T47D (cell line): ENCODE measurements at regions not wholly inside any gene's neighbourhood (a gene's known extent, or its start where the extent isn't known, plus 50 kb on each side); places are given as distances from the start of the nearest gene placed in this dataset.

ENCODE experiments used
- DNase-seq, 2 experiments: peaks; one replicate each; pipeline versions ENCODE4 v3.0.0 to v3.0.0-alpha.2; 2011 to 2012; ENCODE audit warnings: low read depth in 1 of 2, low spot score in 1 of 2
- JUND ChIP-seq: IDR thresholded peaks from 2 replicates; pipeline ENCODE4 v1.6.1; 2012; ENCODE audit warnings: low read depth
- in situ Hi-C: cut with HindIII; loops from 2 replicates; pipeline ENCODE4 v1.10.0; 2016; ENCODE audit warnings: low sequenced_read_pairs, low pct_unique_long_range_greater_than_20kb

GRCh38 chr1:201655910-201656309 is 117.0 kb downstream of the NAV1 start:
- no peak for TF ChIP-seq JUND
- in situ Hi-C loops = no loop called here
- no peak for DNase-seq

DNA sequence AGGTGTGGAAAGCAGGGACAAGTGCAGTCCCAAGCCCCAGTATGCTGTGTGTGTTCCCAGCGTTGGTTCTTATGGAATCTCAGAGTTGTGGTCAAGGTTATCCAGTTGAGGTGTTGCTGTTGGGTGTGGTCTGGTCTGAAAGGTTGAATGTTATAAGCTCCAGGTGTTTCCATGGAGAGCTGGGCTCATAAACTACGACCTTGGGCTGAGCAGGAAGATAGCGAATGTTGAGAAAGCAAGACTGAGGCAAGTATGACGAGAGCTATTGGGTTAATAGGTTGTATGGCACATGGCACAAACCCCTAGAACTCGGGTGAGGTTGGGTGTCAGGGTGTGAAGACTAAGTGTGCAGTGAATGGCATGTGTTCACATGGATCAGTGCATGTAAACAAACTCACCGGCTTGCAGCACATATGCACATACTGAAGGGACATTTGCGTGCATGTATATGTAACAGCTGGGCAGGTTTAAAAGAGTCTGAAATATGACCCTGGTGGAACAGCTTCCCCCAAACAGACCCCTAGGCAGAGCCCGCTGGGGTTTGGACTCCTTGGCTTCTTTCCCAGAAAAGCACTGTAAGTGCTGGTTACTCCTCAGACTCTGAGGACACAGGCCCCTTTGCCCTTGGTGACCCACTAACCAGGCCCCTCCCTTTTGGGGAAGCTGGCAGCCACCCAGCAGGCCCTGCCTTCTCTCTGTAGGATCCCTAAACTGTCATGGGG is 117.5 kb downstream of the NAV1 start:
- TF ChIP-seq JUND = no peak
- in situ Hi-C loops = no loop called here
- no peak for DNase-seq

DNA sequence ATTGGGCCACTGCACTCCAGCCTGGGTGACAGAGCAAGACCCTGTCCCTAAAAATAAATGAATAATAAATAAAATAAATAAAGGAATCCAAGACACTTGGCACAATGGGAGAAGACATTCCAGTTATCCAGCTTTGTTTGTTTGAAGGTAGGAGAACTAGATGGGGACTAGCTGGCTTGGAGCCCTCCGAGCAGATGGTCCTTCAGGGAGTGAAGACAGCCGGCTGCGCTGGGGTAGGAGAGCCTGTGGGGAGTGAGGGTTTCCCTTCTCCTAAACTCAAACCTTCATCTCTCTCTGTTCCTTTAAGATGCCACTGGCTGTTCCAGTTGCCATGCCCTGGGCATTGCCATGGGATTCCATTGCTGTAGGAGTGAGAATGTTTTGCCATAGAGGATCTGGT is 120.6 kb downstream of the NAV1 start:
- no peak for DNase-seq
- in situ Hi-C loops = no loop called here
- TF ChIP-seq JUND = no peak

DNA sequence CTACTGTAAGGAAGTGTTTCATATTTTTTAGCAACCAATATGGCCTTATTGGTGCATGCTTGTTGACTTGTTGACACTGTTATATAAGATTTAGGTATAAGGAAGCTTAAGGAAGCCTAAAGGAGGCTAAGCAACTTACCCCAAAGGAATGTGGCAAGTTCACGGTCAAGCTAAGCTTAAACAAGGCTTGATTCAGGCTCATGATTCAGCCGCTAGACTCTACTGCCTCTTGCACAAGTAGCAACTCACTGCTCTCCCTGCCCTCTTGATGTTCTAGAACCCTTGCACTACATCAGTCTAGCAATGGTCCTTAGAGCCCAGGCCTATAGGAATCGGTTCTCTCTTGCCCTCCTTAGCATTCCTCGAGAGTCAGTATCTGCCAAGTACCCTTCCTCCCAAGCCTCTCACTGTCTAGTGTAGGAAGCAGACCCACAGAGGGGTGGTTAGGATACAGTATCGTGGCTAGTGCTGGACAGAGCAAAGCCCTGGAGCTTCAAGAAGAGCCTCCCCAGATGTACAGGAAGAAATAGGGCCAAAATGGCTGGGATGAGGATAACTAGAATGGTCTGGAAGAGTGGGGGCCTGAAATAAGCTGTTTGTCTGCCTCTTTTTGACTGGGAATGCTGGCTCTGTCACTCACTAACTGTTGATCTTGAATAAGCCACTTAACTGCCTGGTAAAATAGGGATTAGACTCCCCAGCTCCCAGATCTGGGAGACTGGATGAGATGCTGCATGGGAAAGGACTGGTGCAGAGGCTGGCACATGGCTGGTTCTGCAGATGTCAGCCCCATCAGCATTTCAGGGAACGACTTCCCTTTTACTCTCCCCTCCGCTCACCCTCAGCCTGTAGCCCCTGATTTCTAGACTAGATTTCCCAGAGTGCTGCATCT is 122.2 kb downstream of the NAV1 start:
- peak in 1 of 2 experiments; percentile 19 for DNase-seq
- TF ChIP-seq JUND = no peak
- in situ Hi-C loops = no loop called here

GRCh38 chr1:201661823-201662359 is 123.0 kb downstream of the NAV1 start:
- no peak for DNase-seq
- TF ChIP-seq JUND = no peak
- in situ Hi-C loops = no loop called here

DNA sequence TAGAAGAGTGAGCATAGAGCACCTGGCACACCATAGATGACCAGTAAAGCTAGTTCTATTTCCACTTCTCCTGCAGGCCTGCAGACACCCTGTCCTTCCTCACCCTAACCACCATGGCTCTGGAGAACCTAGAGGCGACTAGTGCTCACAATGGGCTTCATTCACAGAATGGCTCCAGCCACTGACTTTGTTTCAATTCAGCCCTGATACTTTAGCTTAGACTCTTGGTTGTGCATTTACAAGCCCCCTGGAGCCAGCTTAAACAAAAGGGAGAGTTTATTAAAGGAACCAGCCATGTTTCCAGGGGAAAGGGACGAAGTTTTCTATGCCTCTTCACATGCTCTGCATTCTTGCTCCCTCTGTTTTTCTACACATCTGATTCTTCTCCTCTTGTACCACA is 123.7 kb downstream of the NAV1 start:
- TF ChIP-seq JUND = no peak
- no peak for DNase-seq
- in situ Hi-C loops = no loop called here

GRCh38 chr1:201663491-201664113 is 124.7 kb downstream of the NAV1 start:
- no peak for DNase-seq
- in situ Hi-C loops = no loop called here
- TF ChIP-seq JUND = no peak

GRCh38 chr1:201665036-201665435 is 126.1 kb downstream of the NAV1 start:
- TF ChIP-seq JUND = no peak
- in situ Hi-C loops = no loop called here
- DNase-seq = no peak

- no peak for DNase-seq
- TF ChIP-seq JUND = no peak
- in situ Hi-C loops = no loop called here
Measured at GRCh38 chr1:201666102-201666501, 127.2 kb downstream of the NAV1 start.

DNA sequence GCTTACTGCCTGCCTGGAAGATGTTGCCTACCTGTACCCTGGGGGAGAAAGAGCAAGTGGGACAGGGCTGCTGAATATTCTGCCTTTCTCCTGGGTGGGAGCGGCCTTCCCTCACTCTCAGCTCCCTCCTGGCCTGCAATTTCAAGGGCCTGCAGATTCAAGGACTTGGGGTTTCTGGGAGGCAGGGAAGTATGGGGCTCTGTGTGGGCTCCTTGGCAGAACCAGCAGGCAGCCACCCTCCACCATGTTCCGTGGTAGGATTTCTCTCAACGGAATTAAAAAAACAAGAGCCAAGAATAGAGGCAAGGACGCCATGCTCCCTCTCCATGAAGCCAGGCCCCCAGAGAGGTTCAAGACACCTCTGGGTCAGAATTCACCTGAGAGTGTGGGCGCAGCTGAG is 127.7 kb downstream of the NAV1 start:
- in situ Hi-C loops = no loop called here
- DNase-seq = no peak
- no peak for TF ChIP-seq JUND

- no peak for TF ChIP-seq JUND
- in situ Hi-C loops = no loop called here
- DNase-seq = no peak
Measured at GRCh38 chr1:201667479-201667878, 128.6 kb downstream of the NAV1 start.

GRCh38 chr1:201670517-201670916 is 131.6 kb downstream of the NAV1 start:
- no peak for TF ChIP-seq JUND
- DNase-seq = no peak
- in situ Hi-C loops = no loop called here

GRCh38 chr1:201672685-201673084 is 133.8 kb downstream of the NAV1 start:
- TF ChIP-seq JUND = no peak
- in situ Hi-C loops = no loop called here
- DNase-seq = no peak
